ENCODE measurements at regions not wholly inside any gene's neighbourhood (a gene's known extent, or its start where the extent isn't known, plus 50 kb on each side); places are given as distances from the start of the nearest gene placed in this dataset.

GRCh38 chr3:18828637-18829036, 319.7 kb upstream of the KCNH8 start:
- DNase-seq (ENCODE audit: low spot score), result no peak

DNA sequence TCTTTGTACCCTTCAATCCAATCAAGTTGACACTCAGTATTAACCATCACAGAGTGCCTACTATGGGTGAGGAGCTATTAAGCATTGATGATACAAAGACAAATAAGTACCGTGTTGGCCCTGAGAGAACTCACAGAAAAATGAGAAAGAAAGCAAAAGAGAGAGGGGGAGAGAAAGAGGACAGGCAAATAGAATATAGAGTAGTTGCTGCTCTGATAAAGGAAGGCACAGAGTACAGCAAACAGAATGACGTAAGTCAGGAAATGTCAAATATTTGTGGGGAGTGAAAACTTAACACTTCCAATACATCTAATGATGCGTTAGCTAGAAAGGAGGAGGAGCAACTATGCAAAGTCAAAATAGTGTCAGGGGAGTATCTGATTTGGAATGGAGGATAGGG, 320.6 kb upstream of the KCNH8 start:
- no peak for DNase-seq (ENCODE audit: low spot score)

GRCh38 chr3:18825665-18826064, 322.6 kb upstream of the KCNH8 start:
- no peak for DNase-seq (ENCODE audit: low spot score)

DNA sequence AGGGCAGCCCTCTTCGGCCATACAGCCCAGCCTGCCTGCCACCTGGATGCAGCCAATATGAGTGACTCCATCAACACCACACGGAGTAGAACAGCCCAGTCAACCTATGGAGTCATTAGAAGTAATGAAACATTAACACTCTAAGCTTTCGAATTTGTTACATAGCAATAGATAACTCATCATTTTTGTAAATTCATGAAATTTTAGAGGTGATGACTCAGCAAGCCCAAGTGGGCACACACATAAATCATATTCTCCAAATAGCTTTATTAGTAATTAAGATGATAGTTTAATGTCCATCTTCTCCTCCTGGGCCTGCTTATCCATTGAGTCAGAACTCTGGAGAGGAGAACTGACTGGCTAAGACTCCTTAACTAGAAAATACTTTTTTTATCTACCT, 335.0 kb upstream of the KCNH8 start:
- DNase-seq (ENCODE audit: low spot score), result no peak

DNA sequence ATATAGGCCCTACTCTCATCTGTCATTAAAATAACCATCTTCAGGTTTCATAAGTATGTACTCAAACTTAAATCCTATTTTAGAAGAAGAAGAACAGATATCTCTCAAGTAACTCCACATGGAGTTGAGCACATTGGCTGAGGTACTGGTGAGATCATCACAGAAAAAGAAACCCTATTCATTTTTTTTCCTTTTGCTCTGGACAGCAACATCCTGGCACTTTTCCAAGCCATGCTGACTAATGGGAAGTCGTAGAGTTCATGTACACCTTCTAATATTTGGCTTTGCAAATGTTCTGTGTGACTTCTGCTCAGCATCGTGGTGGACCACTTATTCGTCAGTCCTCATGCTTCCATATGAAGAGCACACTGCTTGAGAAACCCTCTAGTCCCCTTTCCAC, 336.0 kb upstream of the KCNH8 start:
- peak; percentile 83 for DNase-seq (ENCODE audit: low spot score)

GRCh38 chr3:18810306-18810661, 338.0 kb upstream of the KCNH8 start:
- DNase-seq (ENCODE audit: low spot score), result no peak

GRCh38 chr3:18809640-18810305, 338.5 kb upstream of the KCNH8 start:
- peak; percentile 53 for DNase-seq (ENCODE audit: low spot score)

- peak; percentile 67 for DNase-seq (ENCODE audit: low spot score)
Measured at GRCh38 chr3:18808429-18808828, 339.9 kb upstream of the KCNH8 start.

- no peak for DNase-seq (ENCODE audit: low spot score)
Measured at GRCh38 chr3:18807593-18807992, 340.7 kb upstream of the KCNH8 start.

DNA sequence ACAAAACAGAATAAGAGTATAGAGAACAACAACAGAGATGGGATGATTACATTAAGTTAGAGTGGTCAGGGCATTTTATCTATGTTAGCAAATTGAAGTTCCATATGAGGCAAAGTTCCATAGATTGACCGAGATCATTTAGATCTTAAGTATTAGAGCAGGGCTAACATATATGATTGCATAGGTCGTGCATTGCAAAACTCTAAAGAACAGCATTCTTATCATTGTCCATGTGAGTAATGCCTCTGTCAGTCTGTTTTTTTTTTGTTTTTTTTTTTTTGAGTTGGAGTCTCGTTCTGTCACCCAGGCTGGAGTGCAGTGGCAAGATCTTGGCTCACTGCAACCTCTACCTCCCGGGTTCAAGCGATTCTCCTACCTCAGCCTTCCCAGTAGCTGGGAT, 341.7 kb upstream of the KCNH8 start:
- no peak for DNase-seq (ENCODE audit: low spot score)

DNA sequence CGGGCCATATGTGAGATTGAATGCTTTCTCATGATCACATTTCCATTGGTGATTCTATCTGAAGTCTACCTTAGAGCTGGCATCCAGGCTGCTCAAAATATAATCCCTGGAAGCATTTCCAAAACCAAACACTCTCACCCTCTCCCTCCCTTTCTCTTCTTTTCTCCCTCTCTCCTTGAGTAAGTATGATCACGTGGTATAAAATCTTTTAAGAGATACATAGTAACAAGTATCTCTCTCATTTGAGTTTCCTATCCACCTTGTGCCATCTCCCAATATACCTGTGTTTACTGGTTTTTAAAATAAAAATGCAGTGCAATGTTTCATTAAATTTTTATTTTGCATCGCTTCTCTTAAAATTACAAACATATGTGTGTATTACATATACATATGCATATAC, 350.9 kb upstream of the KCNH8 start:
- DNase-seq (ENCODE audit: low spot score), result no peak

GRCh38 chr3:18795078-18795477, 353.2 kb upstream of the KCNH8 start:
- no peak for DNase-seq (ENCODE audit: low spot score)

DNA sequence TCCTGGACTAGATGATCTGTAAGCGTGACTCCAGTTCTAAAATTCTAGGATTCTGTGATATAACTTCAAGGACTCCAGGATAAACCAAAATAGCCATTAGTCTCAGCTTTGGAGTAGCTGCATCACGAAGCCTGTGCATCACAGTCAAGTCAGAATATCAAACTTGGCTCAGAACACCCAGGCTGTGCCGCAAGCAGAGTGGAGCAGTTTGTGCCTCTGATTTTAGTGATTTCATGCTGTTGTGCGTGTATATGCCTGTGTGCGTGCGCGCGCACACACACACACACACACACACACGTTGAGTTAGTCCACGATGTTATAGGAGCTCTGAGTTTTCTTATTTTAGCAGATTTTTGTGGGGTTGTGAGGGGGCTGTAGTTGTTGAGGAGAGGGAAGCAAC, 356.6 kb upstream of the KCNH8 start:
- DNase-seq (ENCODE audit: low spot score), result no peak

- DNase-seq (ENCODE audit: low spot score), result no peak
Measured at GRCh38 chr3:18791182-18791581, 357.1 kb upstream of the KCNH8 start.

GRCh38 chr3:18790384-18790783, 357.9 kb upstream of the KCNH8 start:
- DNase-seq (ENCODE audit: low spot score), result no peak

DNA sequence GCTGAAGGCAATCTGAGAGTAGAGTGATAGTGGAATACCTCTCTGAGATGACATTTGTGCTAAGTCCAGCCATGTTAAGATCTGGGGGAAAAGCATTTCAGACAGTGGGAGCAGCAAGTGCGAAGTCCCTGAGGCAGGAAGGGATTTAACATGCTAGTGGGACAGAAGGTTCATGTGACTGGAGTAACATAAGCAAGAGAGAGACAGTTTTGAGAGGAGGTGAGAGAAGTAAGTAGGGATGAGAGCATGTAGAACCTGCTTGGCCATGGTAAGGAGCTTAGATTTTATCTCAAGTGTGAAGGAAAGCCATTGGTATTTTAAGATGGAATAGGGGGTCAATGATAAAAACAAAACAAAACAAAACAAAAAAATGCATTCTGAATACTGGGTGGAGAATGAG, 358.6 kb upstream of the KCNH8 start:
- DNase-seq (ENCODE audit: low spot score), result no peak

GRCh38 chr3:18787441-18787840, 360.9 kb upstream of the KCNH8 start:
- DNase-seq (ENCODE audit: low spot score), result no peak

- DNase-seq (ENCODE audit: low spot score), result no peak
Measured at GRCh38 chr3:18786650-18787323, 361.5 kb upstream of the KCNH8 start.

- DNase-seq (ENCODE audit: low spot score), result no peak
Measured at GRCh38 chr3:18782191-18782590, 357.1 kb upstream of the SATB1 start.

- no peak for DNase-seq (ENCODE audit: low spot score)
Measured at GRCh38 chr3:18780959-18781358, 355.8 kb upstream of the SATB1 start.

GRCh38 chr3:18779704-18780103, 354.6 kb upstream of the SATB1 start:
- no peak for DNase-seq (ENCODE audit: low spot score)

DNA sequence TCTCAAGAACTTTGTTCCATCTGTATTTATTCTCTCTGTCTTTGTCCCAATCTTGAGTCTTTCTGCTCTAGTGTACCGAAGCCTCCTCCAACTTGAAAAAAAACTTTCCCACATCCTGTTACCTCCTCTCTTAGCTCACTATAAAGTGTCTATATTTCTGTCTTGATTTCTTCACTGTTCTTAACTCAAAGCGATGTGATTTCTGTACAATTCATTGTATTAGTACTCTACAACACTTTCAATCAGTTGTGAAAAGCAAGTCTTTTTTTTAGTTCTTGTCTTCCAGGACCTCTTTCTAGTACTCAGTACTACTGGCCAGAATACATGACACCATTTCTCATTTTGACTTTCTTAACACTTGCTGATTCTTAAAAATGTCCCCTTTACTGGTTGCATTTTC, 353.5 kb upstream of the SATB1 start:
- no peak for DNase-seq (ENCODE audit: low spot score)

DNA sequence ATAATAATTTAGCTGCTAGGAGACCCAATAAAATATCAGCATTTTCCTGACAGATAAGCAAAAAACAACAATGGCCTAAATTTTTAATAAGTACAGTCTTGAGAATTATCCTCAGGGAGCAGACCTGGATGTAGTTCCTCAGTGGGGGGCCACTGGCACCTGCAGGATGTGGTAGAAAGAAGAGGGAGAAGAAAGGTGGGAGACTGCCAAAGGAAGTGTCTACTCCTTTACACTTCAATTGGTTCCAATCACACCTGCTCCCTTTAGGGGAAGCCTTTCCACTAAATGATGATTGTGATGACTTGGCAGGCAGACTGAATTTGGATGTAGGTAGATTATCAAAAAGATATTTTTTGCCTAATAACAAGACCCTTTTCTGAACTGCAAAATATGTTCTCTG, 353.0 kb upstream of the SATB1 start:
- no peak for DNase-seq (ENCODE audit: low spot score)

- no peak for DNase-seq (ENCODE audit: low spot score)
Measured at GRCh38 chr3:18775501-18775900, 350.4 kb upstream of the SATB1 start.

All from A172 (cell line).